Naive thymus-derived CD8-positive, alpha-beta T cell (primary cell): ENCODE measurements at regions not wholly inside any gene's neighbourhood (a gene's known extent, or its start where the extent isn't known, plus 50 kb on each side); places are given as distances from the start of the nearest gene placed in this dataset.

Experiments
- ATAC-seq, 2 donors: fragments of 150-1000 bp; cut with Tn5 transposase in 1 of 2; sonication (Bioruptor Pico), chemical (Tn5 transposase) in 1 of 2; 1 replicate in 1 of 2; 2 replicates in 1 of 2; pipeline ENCODE4 v1.10.0; 2021; ENCODE audit warnings: mild to moderate bottlenecking in 2 of 2, moderate library complexity in 2 of 2
- POLR2A ChIA-PET: fragments of 350-600 bp; sonication (Branson Sonifier 250); formaldehyde crosslinking; loops from one replicate; lab custom pipeline; 2021; ENCODE audit warnings: antibody characterized with exemption; lab: Charles Lee
- DNase-seq, 10 donors: peaks; one replicate each; pipeline versions ENCODE4 v3.0.0 to v3.0.0-alpha.2; 2020 to 2022
- H3K27ac Mint-ChIP-seq, 10 donors: one replicate each; pipeline ENCODE4 v1.8.0; 2020 to 2022; ENCODE audit warnings: mild to moderate bottlenecking in 10 of 10, mixed read lengths in 10 of 10, moderate library complexity in 4 of 10, inconsistent platforms in 1 of 10
- H3K27me3 Mint-ChIP-seq, 5 donors: one replicate each; pipeline ENCODE4 v1.8.0; 2021 to 2022; ENCODE audit warnings: mixed read lengths in 5 of 5
- H3K36me3 Mint-ChIP-seq, 3 donors: one replicate each; pipeline ENCODE4 v1.8.0; 2020 to 2022; ENCODE audit warnings: mixed read lengths in 3 of 3, mild to moderate bottlenecking in 2 of 3, inconsistent platforms in 1 of 3
- H3K4me1 Mint-ChIP-seq, 4 donors: one replicate each; pipeline ENCODE4 v1.8.0; 2021 to 2022; ENCODE audit warnings: mixed read lengths in 4 of 4
- H3K4me3 Mint-ChIP-seq, 10 donors: one replicate each; pipeline ENCODE4 v1.8.0; 2020 to 2022; ENCODE audit warnings: mild to moderate bottlenecking in 10 of 10, mixed read lengths in 10 of 10, moderate library complexity in 6 of 10, inconsistent platforms in 1 of 10
- H3K9me3 Mint-ChIP-seq, 9 donors: one replicate each; pipeline ENCODE4 v1.8.0; 2020 to 2022; ENCODE audit warnings: mixed read lengths in 9 of 9, mild to moderate bottlenecking in 3 of 9, inconsistent platforms in 1 of 9, moderate library complexity in 1 of 9

DNA sequence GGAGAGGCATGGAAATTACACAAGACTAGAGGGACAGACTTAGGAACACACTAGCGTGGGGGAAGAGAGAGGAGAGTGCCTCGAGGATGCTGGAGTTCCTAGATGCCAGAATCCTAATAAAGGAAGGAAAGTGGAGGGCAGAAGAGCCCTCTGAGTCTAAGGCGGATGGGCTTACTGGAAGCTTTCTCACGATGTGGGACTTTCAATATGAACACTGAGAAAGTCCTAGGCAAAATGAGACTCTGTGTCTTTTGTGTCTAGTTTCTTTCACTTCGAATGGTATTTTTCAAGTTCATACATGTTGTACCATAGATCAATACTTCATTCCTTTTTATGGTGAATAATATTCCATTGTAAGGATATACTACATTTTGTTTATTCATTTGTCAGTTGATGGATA, 239.4 kb downstream of the NSG2 start:
- Mint-ChIP-seq H3K36me3 (peaks cover 0 to 2% (median 0%) of the 10 kb centered on the region in 3 donors), H3K4me3 (no peak overlapping the region), H3K9me3 (peaks cover 0 to 5% (median 0%) of the 10 kb centered on the region in 9 donors), H3K27ac (no peak overlapping the region), H3K27me3 (peaks cover 4 to 31% (median 16%) of the 10 kb centered on the region in 5 donors), H3K4me1 (peaks cover 0 to 1% (median 0%) of the 10 kb centered on the region in 4 donors)
- DNase-seq: no peak
- POLR2A ChIA-PET: no interaction called here
- no peak for ATAC-seq

DNA sequence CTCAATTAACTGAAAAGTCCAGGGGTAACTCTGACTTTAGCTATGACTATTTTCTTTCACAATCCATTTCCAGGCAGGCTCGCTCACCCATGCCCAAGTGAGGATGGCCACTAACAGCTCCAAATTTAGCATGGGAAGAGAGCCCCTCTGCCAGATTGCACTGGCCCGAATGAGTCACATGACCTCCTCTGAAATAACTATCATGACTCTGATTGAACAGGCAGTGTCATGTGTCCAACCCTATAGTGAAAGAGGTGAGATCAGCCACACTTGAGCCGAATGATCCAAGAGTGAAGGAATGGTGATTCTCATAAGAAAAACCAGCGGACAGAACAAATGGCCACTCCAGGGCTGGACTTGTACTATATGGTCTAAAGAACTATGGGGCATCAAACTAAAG, 242.3 kb downstream of the NSG2 start:
- POLR2A ChIA-PET: no interaction called here
- no peaks in the 10 kb centered on the region for H3K36me3 Mint-ChIP-seq
- DNase-seq (no peak), ATAC-seq (no peak)
- peaks cover 0 to 12% (median 0%) of the 10 kb centered on the region in 9 donors for H3K9me3 Mint-ChIP-seq
- H3K27ac Mint-ChIP-seq: no peak overlapping the region
- H3K4me3 Mint-ChIP-seq: no peak overlapping the region
- peaks cover 0 to 1% (median 0%) of the 10 kb centered on the region in 4 donors for H3K4me1 Mint-ChIP-seq
- peaks cover 4 to 27% (median 9%) of the 10 kb centered on the region in 5 donors for H3K27me3 Mint-ChIP-seq

DNA sequence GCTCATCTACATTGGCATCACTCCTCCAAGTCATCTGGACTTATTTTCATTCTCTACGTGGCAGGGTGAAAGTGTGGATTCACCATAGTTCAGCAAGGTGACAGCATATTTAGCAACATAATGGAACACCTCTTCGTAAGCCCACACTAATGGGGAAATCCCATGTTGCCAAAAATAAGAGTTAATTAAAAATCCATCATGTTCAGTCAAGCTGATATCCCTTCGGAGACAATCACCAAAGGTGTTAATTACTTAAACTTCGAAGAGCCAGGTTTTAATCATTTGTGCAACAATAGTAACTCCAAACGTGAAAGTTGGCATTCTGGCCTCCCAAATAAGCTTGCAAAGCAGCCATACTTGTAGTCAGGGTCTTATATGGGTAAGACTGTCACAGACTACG, 242.9 kb downstream of the NSG2 start:
- ATAC-seq (no peak), DNase-seq (no peak)
- POLR2A ChIA-PET: no interaction called here
- H3K27ac Mint-ChIP-seq: no peak overlapping the region
- H3K9me3 Mint-ChIP-seq: peaks cover 0 to 13% (median 0%) of the 10 kb centered on the region in 9 donors
- H3K4me1 Mint-ChIP-seq: peaks cover 0 to 1% (median 0%) of the 10 kb centered on the region in 4 donors
- no peaks in the 10 kb centered on the region for H3K36me3 Mint-ChIP-seq
- peaks cover 4 to 27% (median 8%) of the 10 kb centered on the region in 5 donors for H3K27me3 Mint-ChIP-seq
- H3K4me3 Mint-ChIP-seq: no peak overlapping the region

DNA sequence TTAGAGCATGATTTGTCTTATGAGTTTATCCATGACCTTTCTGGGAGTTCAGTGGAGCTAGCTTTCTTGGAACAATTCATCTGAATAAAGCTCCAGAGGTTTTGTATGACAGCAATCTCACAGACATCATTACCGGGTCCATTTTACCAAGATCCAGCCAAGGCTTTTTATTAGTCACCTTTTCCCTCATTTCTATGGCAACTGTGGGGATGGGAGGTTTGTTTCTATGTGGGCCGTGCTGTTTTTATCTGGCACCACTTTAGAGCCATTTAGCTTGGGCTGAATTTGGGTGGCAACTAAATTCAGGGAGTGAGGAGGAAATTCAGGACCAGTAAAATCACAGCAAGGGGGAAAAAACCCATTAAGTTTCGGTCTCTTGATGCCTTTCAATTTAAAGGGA, 245.7 kb downstream of the NSG2 start:
- DNase-seq: no peak
- ATAC-seq: no peak
- no peak overlapping the region for H3K27ac Mint-ChIP-seq
- H3K4me1 Mint-ChIP-seq: peaks cover 0 to 2% (median 0%) of the 10 kb centered on the region in 4 donors
- H3K36me3 Mint-ChIP-seq: no peaks in the 10 kb centered on the region
- H3K27me3 Mint-ChIP-seq: peaks cover 0 to 20% (median 0%) of the 10 kb centered on the region in 5 donors
- H3K4me3 Mint-ChIP-seq: no peak overlapping the region
- peaks cover 0 to 16% (median 2%) of the 10 kb centered on the region in 9 donors for H3K9me3 Mint-ChIP-seq
- POLR2A ChIA-PET: no interaction called here

DNA sequence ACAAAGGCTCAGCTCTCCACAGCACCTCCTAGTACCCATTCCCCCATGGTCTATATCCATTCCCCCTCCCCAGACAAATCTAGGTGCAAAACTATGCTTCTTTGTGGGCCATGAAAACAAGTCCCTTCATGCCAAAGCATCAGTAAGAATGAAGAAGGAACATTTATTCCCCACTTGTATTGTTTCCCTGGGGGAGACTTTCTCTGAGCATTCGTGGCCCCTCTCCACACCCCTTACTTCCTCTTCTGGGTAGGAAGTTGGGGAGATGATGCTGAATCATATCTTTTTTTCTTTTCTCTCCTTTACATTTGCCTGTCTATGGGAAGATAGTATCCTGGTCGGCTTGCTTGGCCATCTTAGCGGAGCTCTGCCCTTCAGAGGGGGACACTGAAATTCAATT, 246.8 kb downstream of the NSG2 start:
- ATAC-seq (no peak), DNase-seq (no peak)
- Mint-ChIP-seq H3K27me3 (peaks cover 0 to 16% (median 0%) of the 10 kb centered on the region in 5 donors), H3K27ac (peak overlapping the region in 1 of 10 donors; percentile 13), H3K36me3 (no peaks in the 10 kb centered on the region), H3K9me3 (peaks cover 0 to 16% (median 2%) of the 10 kb centered on the region in 9 donors), H3K4me3 (no peak overlapping the region), H3K4me1 (peaks cover 0 to 2% (median 0%) of the 10 kb centered on the region in 4 donors)
- POLR2A ChIA-PET: no interaction called here

DNA sequence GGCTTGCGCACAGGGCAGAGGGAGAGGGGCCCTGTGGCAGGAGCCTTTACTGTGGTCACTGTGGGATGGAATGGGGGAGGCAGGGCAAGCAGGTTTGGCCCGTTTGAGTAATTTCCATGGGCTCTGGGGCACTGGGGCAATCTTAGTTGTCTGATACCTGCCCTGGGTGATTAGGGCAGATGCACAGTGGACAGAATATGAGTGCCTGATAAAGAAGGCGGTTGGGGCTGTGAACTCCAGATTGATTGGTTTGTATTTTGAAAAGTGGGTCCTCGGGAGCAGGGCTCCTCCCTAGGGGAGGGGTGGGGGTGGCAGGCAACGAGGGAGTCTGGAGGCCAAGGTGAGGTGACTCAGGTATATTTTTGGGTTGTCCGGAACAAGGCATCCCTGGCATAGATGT, 247.5 kb downstream of the NSG2 start:
- H3K36me3 Mint-ChIP-seq: no peaks in the 10 kb centered on the region
- POLR2A ChIA-PET: no interaction called here
- DNase-seq: no peak
- peaks cover 0 to 16% (median 0%) of the 10 kb centered on the region in 5 donors for H3K27me3 Mint-ChIP-seq
- ATAC-seq: no peak
- H3K4me1 Mint-ChIP-seq: peaks cover 0 to 2% (median 0%) of the 10 kb centered on the region in 4 donors
- no peak overlapping the region for H3K27ac Mint-ChIP-seq
- peaks cover 0 to 16% (median 2%) of the 10 kb centered on the region in 9 donors for H3K9me3 Mint-ChIP-seq
- H3K4me3 Mint-ChIP-seq: no peak overlapping the region

DNA sequence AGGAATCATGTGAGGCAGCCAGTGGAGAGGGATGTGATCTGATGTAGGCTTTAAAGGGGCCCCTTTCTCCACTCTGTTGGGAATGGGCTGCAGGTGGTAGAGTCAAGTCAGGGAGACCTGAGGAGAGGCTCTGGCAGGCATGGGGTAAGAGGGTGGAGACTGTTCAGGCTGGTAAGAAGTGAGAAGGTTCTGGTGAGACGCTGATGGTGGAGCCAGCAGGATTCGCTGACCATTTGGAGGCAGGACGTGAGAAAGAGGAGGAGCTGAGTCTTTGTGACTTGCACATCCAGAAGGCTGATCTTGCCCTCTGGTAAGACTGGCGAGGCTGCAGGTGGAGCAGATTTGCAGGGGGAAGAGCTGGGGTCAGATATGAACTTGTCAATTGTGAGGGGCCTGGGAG, 248.0 kb downstream of the NSG2 start:
- DNase-seq (no peak), ATAC-seq (no peak)
- H3K27me3 Mint-ChIP-seq: peaks cover 0 to 16% (median 0%) of the 10 kb centered on the region in 5 donors
- no peak overlapping the region for H3K27ac Mint-ChIP-seq
- POLR2A ChIA-PET: no interaction called here
- peaks cover 0 to 2% (median 0%) of the 10 kb centered on the region in 4 donors for H3K4me1 Mint-ChIP-seq
- H3K36me3 Mint-ChIP-seq: no peaks in the 10 kb centered on the region
- H3K4me3 Mint-ChIP-seq: no peak overlapping the region
- H3K9me3 Mint-ChIP-seq: peaks cover 0 to 16% (median 5%) of the 10 kb centered on the region in 9 donors

DNA sequence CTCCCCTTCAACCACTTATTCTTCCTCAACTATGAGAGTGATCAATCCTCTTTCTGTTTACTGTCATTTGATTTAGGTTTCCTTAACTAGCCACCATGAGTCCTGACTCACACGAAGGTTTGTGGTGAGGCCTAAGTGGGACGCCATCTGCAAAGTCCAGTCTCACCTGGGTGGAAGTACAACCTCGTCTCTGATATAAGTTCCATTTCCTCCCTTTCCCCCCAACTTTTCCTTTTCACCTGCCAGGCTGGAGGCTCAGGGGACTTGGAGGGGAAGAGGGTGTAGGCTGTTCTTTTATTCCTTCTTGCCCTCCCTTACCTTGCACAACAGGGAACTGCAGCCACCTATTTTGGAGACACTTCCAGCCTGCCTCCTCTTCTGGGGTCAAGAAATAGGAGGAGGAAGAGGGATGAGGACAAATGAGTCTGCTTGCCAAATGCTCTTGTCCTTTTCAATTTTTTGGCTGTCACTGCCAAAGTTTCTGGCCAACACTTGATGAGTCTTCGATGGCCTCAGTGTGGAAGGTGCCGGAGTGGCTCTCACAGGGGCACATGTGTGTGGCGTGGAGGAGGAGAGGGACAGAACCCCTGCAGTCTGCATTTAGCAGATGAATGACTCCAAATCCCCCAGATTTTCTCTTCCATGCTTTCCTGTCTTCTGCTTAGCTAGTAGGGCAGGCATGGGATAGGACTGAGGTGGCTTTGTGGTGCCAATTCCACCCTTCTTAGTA, 249.6 kb downstream of the NSG2 start:
- peaks cover 0 to 2% (median 0%) of the 10 kb centered on the region in 4 donors for H3K4me1 Mint-ChIP-seq
- H3K27me3 Mint-ChIP-seq: peaks cover 0 to 25% (median 3%) of the 10 kb centered on the region in 5 donors
- H3K9me3 Mint-ChIP-seq: peaks cover 0 to 16% (median 9%) of the 10 kb centered on the region in 9 donors
- H3K4me3 Mint-ChIP-seq: no peak overlapping the region
- POLR2A ChIA-PET: no interaction called here
- DNase-seq (no peak), ATAC-seq (no peak)
- H3K27ac Mint-ChIP-seq: no peak overlapping the region
- H3K36me3 Mint-ChIP-seq: no peaks in the 10 kb centered on the region

DNA sequence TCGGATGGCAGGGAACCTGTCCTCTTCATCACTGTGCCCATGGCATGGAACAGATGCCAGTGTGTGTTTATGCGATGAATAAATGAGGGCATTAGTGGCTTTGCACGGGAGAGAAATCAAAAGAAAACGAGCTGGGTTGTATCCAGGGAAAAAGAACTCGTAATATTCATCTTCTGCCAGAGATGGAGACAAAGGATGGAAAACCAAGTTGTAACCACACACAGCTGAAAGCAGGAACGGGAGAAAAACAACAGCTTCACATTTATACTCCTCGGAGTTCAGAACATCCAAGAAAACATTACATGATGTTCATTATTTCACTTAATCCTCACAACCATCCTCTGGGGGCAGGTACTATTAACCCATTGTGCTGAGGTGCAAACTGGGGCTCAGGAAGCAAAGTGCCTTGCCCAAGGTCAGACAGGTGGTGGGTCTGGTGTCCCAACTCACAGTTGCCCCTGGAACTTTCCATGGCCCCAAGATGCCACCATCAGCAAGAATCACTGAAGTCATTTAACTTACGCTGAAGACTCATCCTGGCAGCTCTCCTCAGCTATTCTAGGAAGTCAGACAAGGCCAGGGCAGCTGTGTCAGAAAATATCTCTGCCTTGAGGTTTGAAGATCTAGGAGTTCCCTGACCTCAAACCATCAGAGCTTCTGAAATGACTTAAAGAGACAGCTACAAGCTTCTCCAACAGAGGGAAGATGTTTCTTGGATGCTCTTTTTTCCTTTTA, 250.4 kb downstream of the NSG2 start:
- peaks cover 0 to 14% (median 9%) of the 10 kb centered on the region in 9 donors for H3K9me3 Mint-ChIP-seq
- POLR2A ChIA-PET: no interaction called here
- DNase-seq: no peak

DNA sequence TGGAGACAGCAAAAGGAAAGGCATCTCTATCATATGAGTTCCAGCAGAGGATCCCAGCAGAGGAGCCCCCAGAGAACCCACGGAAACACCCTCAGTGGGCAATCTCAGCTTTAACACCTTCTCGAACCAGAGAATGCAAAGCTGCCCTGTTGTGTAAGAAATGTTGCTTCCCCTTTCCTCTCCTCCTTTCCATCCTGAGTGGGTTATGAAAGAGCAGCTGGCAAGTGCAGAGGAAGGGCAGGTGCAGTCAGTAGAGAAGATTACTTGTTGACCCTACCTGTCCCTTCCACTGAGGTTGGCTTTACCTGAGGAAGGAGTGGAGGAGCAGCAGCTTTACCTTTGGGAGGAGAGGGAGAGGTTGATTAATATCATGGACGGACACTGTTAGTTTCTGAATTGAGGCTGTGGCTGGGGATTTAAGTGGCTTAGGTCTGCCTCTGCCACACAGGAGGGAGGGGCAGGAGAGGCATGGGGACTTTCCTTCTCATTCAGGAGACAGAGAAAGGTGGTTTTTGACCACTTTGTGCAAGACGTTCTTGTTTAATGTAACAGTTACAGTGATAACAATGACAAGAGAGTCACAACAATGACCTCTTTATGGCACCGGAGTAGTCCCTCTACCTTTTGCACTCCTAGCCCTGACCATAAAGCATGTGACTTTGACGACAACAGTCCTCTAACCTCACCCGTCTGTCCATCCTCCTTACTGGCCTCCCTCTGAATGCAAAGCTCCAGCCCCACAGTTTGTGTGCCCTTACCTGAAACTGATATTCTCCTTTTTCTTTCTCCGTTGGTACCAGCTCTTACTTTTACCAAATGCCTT, 254.8 kb downstream of the NSG2 start:
- Mint-ChIP-seq H3K27me3 (peaks cover 8 to 43% (median 20%) of the 10 kb centered on the region in 5 donors), H3K9me3 (peaks cover 0 to 12% (median 7%) of the 10 kb centered on the region in 9 donors), H3K36me3 (no peaks in the 10 kb centered on the region), H3K4me3 (no peak overlapping the region), H3K27ac (no peak overlapping the region), H3K4me1 (no peaks in the 10 kb centered on the region)
- ATAC-seq (no peak), DNase-seq (no peak)
- POLR2A ChIA-PET: no interaction called here

More for the DNA sequence above, 250.4 kb downstream of the NSG2 start:
- Mint-ChIP-seq H3K36me3 (no peaks in the 10 kb centered on the region), H3K27ac (no peak overlapping the region), H3K27me3 (peaks cover 0 to 24% (median 3%) of the 10 kb centered on the region in 5 donors), H3K4me3 (no peak overlapping the region), H3K4me1 (peaks cover 0 to 2% (median 0%) of the 10 kb centered on the region in 4 donors)
- no peak for ATAC-seq

DNA sequence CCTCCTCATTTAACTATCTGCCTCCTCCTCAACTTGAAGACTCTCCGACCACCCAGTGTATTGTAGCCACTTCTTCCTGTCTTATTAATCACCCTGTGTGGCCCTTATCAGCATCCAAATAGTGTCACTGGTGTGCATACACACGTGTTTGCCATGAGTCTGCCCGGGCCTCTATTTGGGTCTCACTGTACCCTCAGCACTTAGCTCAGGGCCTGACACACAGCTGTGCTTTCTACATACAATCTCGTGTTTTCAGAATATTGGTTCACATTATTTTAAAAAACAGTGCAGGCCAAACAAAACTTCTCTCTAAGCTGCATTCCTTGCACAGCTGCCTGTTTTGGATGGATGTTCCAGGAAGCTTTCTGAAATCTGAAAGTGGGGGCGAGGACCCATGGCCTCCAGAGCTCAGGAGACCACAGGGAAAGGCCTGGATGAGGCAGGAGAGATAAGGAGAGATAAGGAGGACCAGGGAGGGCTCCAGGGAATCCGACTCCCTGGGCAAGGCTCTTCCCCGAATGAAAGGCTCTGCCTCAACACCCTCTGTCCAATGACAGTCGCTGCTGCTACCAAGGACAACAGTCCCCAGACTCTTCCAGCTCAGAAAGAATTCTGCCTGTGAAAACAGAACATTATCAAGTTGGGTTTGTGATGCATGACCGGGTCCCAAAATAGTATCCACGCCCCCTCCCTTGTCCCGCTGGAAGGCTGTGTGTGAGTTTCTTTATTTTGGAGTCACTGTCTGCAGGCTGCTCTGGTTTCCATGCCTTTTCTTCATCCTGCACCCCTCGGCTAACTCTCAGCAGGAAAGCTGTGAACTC, 255.6 kb downstream of the NSG2 start:
- H3K27me3 Mint-ChIP-seq: peaks cover 8 to 51% (median 28%) of the 10 kb centered on the region in 5 donors
- no peaks in the 10 kb centered on the region for H3K36me3 Mint-ChIP-seq
- no peaks in the 10 kb centered on the region for H3K4me1 Mint-ChIP-seq
- H3K27ac Mint-ChIP-seq: no peak overlapping the region
- H3K4me3 Mint-ChIP-seq: no peak overlapping the region
- POLR2A ChIA-PET: no interaction called here
- ATAC-seq: no peak
- DNase-seq: no peak
- H3K9me3 Mint-ChIP-seq: peaks cover 0 to 12% (median 3%) of the 10 kb centered on the region in 9 donors
